ENCODE measurements at regions not wholly inside any gene's neighbourhood (a gene's known extent, or its start where the extent isn't known, plus 50 kb on each side); places are given as distances from the start of the nearest gene placed in this dataset.
A peak's percentile ranks its signal among the peaks of the same experiment; 100 is the strongest.

DNA sequence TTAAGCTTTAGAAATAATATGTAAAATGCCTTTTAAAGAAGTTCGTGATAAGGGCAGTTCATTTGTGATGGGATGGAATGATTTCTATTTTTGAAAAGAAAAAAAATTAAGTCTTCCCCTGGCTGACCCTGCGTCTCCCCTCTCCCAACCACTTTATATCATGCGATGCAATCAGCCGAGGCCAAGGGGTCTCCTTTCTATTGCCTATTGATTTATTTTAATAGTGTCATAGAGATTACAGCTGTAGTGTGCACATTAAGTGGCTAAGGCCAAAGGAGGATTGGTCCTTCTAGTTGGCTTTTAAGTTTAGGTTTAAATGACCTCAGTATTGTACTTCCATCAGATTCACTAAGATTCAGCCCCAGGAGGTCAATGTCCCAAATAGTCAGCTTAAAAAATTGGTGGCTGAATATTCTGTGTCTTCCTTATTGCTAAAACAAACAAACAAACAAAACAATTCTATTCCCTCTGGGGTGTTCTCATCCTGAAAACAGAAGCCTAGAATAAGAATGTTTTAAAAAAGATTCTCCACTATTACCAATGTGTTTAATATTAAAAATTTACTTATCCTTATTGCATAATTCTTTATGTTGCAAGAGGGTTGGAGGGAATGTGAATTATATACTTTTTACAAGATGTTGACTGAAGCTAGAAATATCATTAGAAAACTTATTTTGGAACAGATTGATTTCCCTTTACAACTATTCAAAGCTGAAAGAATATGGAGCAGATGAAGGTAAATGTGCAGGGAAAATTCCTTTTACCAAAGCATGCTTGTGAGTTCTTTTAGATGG is 359.1 kb downstream of the SAMD5 start:
- no peak for TF ChIP-seq Cebpa-rat (IDR thresholded peaks at IDR 0.05)
- H3K9ac ChIP-seq = no peak overlapping the region
- H3K9me3 ChIP-seq (replicated peaks in 1 of 11) = no peaks in the 10 kb centered on the region
- no peak overlapping the region for H3K4me3 ChIP-seq
- no peak overlapping the region for H3K27ac ChIP-seq
- peak overlapping the region in 9 of 11 experiments; percentile 39 to 77 (median 68); a peak in 13 of 22 replicates for H3K4me2 ChIP-seq
- no peaks in the 10 kb centered on the region for H3K36me3 ChIP-seq
- H4K20me1 ChIP-seq = no peaks in the 10 kb centered on the region
- no peaks in the 10 kb centered on the region for H3K27me3 ChIP-seq
- H3K4me1 ChIP-seq = peaks cover 20 to 54% (median 37%) of the 10 kb centered on the region in 10 experiments

DNA sequence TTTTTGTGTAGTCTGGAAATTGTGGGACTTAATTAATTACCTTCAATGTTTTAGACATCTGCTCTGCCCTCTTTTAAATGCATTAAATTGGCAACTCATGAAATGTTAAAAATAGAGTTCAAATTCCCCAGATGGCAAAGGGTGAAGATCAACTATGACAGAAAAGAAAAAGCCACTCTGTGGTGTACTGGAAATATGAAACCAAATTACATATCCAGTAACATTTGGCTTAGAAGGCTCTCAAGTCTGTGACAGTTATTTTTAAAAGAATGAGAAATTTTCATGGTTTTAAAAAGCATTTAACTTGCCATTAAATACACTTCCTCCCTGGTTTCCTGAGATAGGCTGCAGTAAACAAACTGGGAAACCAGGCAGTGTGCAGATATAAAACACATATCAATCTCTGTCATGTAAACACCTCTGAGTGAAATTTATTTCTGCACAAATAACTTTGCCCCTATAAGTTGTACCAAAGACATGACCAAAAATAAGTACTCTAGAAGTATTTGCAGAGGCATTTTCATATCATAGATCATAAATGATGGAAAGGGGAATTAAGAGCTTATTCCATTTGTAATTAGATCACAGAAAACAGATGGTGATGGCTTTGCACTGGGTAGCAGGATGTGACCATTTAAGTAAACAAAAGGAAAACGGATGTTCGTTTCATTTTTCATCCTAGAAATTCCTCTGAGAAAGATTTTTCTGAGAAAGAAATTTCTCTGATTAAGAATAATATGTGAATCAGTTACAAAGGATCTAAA is 360.1 kb downstream of the SAMD5 start:
- Histone ChIP-seq H3K9ac (no peak overlapping the region), H4K20me1 (no peaks in the 10 kb centered on the region), H3K4me1 (peaks cover 20 to 46% (median 33%) of the 10 kb centered on the region in 10 experiments), H3K4me2 (peak overlapping the region; percentile 39 to 77 (median 63)), H3K27me3 (no peaks in the 10 kb centered on the region), H3K4me3 (no peak overlapping the region; a peak in 2 of 20 replicates), H3K9me3 (replicated peaks in 1 of 11) (no peaks in the 10 kb centered on the region), H3K27ac (peak overlapping the region in 1 of 11 experiments; percentile 23; a peak in 1 of 22 replicates), H3K36me3 (no peaks in the 10 kb centered on the region)
- no peak for TF ChIP-seq Cebpa-rat (IDR thresholded peaks at IDR 0.05)

DNA sequence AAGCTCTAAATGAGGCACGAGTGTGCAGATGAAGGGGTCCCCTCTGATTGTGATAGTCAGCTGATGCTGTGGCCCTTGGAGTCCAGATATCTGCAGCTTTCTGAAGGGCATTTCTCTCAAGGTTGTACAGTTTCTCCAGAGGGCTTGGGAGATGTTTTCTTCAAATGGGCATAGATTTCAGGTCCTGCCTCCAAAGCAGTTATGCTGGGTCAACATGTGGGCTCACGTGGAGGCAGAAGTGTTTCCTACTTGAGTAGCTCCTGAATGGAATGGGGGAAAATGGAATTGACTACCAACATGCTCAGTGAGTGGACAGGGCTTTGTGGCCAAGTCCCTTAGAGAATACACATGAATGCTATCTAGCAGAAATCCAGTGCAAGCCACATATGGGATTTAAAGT is 360.7 kb downstream of the SAMD5 start:
- Histone ChIP-seq H3K27ac (peak overlapping the region in 1 of 11 experiments; percentile 23; a peak in 1 of 22 replicates), H3K27me3 (no peaks in the 10 kb centered on the region), H3K4me2 (peak overlapping the region; percentile 39 to 77 (median 63)), H3K4me1 (peaks cover 20 to 46% (median 33%) of the 10 kb centered on the region in 10 experiments), H3K4me3 (no peak overlapping the region; a peak in 1 of 20 replicates), H3K36me3 (no peaks in the 10 kb centered on the region), H3K9me3 (replicated peaks in 1 of 11) (no peaks in the 10 kb centered on the region), H4K20me1 (no peaks in the 10 kb centered on the region), H3K9ac (no peak overlapping the region)
- no peak for TF ChIP-seq Cebpa-rat (IDR thresholded peaks at IDR 0.05)

DNA sequence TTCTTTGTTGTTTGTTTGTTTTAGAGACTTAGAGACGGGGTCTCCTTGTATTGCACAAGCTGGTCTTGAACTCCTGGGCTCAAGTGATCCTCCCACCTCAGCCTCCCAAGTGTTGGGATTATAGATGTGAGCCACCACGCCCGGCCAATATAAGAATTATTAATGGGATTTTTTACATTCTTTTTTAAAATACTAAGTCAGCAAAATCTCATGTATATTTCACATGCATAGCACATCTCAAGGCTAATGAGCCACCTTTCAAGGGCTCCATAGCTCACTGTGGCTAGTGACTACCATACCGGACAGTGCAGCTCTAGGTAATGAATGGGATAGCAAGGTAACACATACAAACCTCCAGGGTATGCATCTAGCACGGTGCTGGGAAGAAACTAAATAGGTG is 361.4 kb downstream of the SAMD5 start:
- Histone ChIP-seq H3K9me3 (replicated peaks in 1 of 11) (no peaks in the 10 kb centered on the region), H3K36me3 (no peaks in the 10 kb centered on the region), H3K9ac (no peak overlapping the region), H3K27me3 (no peaks in the 10 kb centered on the region), H3K27ac (no peak overlapping the region), H4K20me1 (no peaks in the 10 kb centered on the region), H3K4me3 (no peak overlapping the region), H3K4me1 (peaks cover 20 to 46% (median 33%) of the 10 kb centered on the region in 10 experiments), H3K4me2 (peak overlapping the region in 9 of 11 experiments; percentile 15 to 77 (median 68); a peak in 11 of 22 replicates)
- no peak for TF ChIP-seq Cebpa-rat (IDR thresholded peaks at IDR 0.05)

DNA sequence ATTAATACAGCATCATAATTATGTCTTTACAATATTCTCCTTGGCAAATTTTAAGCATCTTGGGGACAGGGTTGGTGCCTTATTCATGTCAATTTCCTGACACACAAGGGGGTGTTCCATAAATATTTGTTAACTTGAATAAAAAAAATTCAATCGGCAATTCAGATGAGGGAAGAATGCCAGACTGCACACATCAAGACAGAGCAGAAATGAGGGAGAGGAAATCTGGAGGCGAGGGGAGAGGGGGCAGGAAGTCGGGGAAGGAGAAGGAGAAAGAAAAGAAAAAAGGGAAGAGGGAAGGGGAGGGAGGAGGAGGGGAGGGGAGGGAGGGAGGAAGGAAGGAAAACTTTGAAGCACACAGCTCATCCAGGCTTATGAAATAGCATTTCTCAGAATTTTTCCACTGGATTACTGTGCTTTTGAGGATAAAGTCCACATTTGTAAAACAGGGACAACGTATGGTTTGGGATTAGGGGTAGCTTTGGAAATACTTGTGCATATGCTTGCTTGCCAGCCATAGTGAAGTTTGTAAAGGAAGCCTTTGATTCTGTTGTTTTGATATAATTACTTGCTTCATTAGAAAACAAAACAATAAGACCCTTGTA is 362.1 kb downstream of the SAMD5 start:
- Histone ChIP-seq H3K9me3 (replicated peaks in 1 of 11) (no peaks in the 10 kb centered on the region), H3K4me3 (no peak overlapping the region), H3K4me1 (peaks cover 20 to 46% (median 33%) of the 10 kb centered on the region in 10 experiments), H3K27me3 (no peaks in the 10 kb centered on the region), H3K4me2 (peak overlapping the region in 7 of 11 experiments; percentile 2 to 77 (median 60); a peak in 6 of 22 replicates), H3K36me3 (no peaks in the 10 kb centered on the region), H4K20me1 (no peaks in the 10 kb centered on the region), H3K27ac (no peak overlapping the region; a peak in 1 of 22 replicates), H3K9ac (no peak overlapping the region)
- no peak for TF ChIP-seq Cebpa-rat (IDR thresholded peaks at IDR 0.05)

DNA sequence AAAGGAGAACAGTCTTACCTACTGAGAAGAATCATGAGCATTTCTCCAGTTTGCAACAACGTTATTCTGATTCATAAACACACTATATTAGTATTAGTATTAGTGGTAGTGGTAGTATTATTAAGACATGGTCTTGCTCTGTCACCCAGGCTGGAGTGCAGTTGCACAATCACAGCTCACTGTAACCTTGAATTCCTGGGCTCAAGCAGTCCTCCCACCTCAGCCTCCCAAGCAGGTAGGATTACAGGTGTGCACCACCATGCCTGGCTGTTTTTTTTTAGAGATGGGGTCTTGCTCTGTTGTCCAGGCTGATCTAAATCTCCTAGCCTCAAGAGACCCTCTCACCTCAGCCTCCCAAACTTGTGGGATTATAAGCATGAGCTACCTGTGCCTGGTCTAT is 363.5 kb downstream of the SAMD5 start:
- Histone ChIP-seq H3K36me3 (no peaks in the 10 kb centered on the region), H3K4me1 (peaks cover 20 to 41% (median 33%) of the 10 kb centered on the region in 10 experiments), H3K27ac (no peak overlapping the region), H3K9me3 (replicated peaks in 1 of 11) (no peaks in the 10 kb centered on the region), H3K4me3 (no peak overlapping the region), H3K27me3 (no peaks in the 10 kb centered on the region), H3K9ac (no peak overlapping the region), H4K20me1 (no peaks in the 10 kb centered on the region), H3K4me2 (no peak overlapping the region)
- 0 out of 22 replicates have a peak, but pooled peaks of 1 of the 11 experiments have one; percentile 8 for TF ChIP-seq Cebpa-rat (IDR thresholded peaks at IDR 0.05)

DNA sequence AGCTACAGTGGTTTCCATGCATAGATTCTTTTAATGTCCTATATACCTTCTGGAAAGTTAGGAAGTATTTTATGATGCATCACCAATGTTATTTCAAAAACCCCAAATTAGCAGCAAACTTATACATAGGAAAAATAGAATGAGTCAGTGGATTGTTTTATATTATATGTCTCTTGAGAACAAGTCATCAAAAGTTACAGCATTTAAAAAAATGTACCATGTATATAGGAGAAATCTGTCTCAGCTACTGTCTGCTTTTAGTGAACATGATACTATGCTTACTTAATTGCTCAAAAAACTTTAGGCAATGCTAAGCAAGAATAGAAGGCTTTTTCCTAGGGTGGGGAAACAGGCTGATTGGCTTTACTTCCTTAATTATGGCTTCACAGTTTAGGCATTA is 365.3 kb downstream of the SAMD5 start:
- Histone ChIP-seq H3K27me3 (no peaks in the 10 kb centered on the region), H3K9me3 (replicated peaks in 1 of 11) (no peaks in the 10 kb centered on the region), H3K27ac (no peak overlapping the region), H4K20me1 (no peaks in the 10 kb centered on the region), H3K4me2 (no peak overlapping the region), H3K4me1 (peaks cover 11 to 23% (median 17%) of the 10 kb centered on the region in 10 experiments), H3K9ac (no peak overlapping the region), H3K4me3 (no peak overlapping the region), H3K36me3 (no peaks in the 10 kb centered on the region)
- no peak for TF ChIP-seq Cebpa-rat (IDR thresholded peaks at IDR 0.05)

DNA sequence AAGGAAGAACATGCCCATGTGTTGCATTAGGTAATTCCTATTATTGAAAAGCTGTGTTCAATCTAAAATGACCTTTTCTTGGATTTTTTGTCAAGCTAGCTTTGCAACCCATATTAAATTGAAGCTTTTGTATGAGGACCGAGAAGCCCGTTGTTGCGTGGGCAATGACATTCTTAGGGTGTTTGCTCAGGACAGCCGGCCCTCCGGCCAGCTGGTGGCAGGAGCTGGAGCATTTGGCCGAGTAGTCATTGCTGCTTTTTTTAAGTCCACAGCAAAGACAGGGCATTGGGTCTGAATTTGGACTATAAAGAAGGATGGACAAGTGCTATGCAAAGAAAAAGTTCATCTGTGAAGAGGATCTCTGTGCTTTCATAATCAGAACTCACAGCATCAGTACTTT is 365.8 kb downstream of the SAMD5 start:
- Histone ChIP-seq H3K9ac (no peak overlapping the region), H4K20me1 (no peaks in the 10 kb centered on the region), H3K4me1 (peaks cover 6 to 18% (median 12%) of the 10 kb centered on the region in 10 experiments), H3K27ac (no peak overlapping the region), H3K4me2 (no peak overlapping the region), H3K27me3 (no peaks in the 10 kb centered on the region), H3K36me3 (no peaks in the 10 kb centered on the region), H3K9me3 (replicated peaks in 1 of 11) (no peaks in the 10 kb centered on the region), H3K4me3 (no peak overlapping the region)
- TF ChIP-seq Cebpa-rat (IDR thresholded peaks at IDR 0.05) = no peak

DNA sequence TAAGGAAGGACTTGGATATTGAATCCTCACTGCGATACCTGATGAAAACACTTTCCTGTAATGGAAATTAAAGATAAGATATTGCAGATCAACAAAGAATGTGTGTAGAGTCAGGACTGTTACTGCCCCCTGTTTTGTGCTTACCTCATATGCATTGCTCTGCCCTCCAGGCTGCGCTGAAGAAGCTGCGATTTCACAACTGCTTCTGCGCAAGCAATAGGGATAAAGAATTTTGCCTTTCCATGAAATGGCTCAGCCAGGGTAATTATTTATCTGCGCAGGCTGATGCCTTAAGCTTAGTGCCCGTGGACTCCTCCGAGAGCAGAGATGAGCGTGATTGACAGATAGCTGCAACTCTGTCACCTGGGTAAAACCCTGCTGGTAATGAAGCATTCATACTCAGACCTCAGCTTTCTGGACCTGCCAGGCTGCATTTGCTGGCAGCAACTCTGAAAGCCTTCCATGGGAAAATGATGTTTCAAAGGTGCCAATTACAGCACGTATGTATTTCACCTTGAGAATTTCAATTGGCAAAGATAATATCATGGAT is 370.6 kb downstream of the SAMD5 start:
- no peaks in the 10 kb centered on the region for H3K36me3 ChIP-seq
- H3K27me3 ChIP-seq = no peaks in the 10 kb centered on the region
- no peak overlapping the region for H3K27ac ChIP-seq
- peaks cover 0 to 5% (median 0%) of the 10 kb centered on the region in 10 experiments; a peak in 3 of 20 replicates for H3K4me1 ChIP-seq
- H3K4me3 ChIP-seq = no peak overlapping the region
- H3K9ac ChIP-seq = no peak overlapping the region
- H3K9me3 ChIP-seq (replicated peaks in 1 of 11) = no peaks in the 10 kb centered on the region
- no peaks in the 10 kb centered on the region for H4K20me1 ChIP-seq
- H3K4me2 ChIP-seq = no peak overlapping the region
- no peak for TF ChIP-seq Cebpa-rat (IDR thresholded peaks at IDR 0.05)

All from BLaER1 treated with 17β-estradiol and CSF1 and Interleukin-3, amounts not matched to agents 10 nM and 100 nM (cell line).